ES-I3 (cell line): ENCODE measurements at regions not wholly inside any gene's neighbourhood (a gene's known extent, or its start where the extent isn't known, plus 50 kb on each side); places are given as distances from the start of the nearest gene placed in this dataset.
"Not testable (repeated sequence)": the region's sequence is repeated elsewhere in the genome, so short reads cannot be mapped to it uniquely, and the experiment has no call there.

Experiments used
- H3K36me3 ChIP-seq: 2 replicates; pipeline ENCODE4 v1.6.1; 2013; ENCODE audit warnings: mild to moderate bottlenecking, low read length, control low read depth, moderate library complexity; ENCODE audit not compliant: insufficient read depth
- H3K4me1 ChIP-seq: 2 replicates; pipeline ENCODE4 v1.6.1; 2013; ENCODE audit warnings: mild to moderate bottlenecking, control low read depth, low read length; ENCODE audit not compliant: insufficient read depth
- H3K9ac ChIP-seq: 2 replicates; pipeline ENCODE4 v1.6.1; 2013; ENCODE audit warnings: low read depth, mild to moderate bottlenecking, low read length, moderate library complexity
- H3K9me3 ChIP-seq: 2 replicates; pipeline ENCODE4 v1.6.1; 2013; ENCODE audit warnings: mild to moderate bottlenecking, low read length, moderate library complexity; ENCODE audit not compliant: control insufficient read depth, insufficient read depth

- H3K36me3 ChIP-seq = no peaks in the 10 kb centered on the region
- H3K9me3 ChIP-seq = no peaks in the 10 kb centered on the region
- no peak overlapping the region for H3K9ac ChIP-seq
- H3K4me1 ChIP-seq = no peaks in the 10 kb centered on the region
Measured at GRCh38 chr5:67966712-67967111, 248.8 kb upstream of the PIK3R1 start.

DNA sequence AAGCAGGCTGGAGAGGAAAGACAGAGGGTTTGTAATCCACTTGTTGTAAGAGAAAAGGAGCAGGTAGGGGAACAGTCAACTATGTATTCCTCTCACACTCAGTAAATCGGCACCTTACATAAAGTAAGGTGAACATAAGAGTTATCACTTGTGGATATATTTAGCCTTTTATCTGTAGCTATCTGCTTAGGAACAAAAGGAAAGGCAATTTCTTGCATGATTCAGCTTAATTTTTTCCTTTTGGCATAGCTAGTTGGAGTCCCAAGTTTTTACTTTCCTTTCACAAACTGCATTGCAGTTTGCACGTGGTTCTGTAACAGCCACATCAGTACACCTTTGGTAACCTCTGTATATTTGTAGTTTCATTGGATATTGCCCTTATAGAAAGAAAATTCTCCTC is 250.9 kb upstream of the PIK3R1 start:
- no peaks in the 10 kb centered on the region for H3K36me3 ChIP-seq
- no peak overlapping the region for H3K9ac ChIP-seq
- no peaks in the 10 kb centered on the region for H3K9me3 ChIP-seq
- H3K4me1 ChIP-seq = no peaks in the 10 kb centered on the region

DNA sequence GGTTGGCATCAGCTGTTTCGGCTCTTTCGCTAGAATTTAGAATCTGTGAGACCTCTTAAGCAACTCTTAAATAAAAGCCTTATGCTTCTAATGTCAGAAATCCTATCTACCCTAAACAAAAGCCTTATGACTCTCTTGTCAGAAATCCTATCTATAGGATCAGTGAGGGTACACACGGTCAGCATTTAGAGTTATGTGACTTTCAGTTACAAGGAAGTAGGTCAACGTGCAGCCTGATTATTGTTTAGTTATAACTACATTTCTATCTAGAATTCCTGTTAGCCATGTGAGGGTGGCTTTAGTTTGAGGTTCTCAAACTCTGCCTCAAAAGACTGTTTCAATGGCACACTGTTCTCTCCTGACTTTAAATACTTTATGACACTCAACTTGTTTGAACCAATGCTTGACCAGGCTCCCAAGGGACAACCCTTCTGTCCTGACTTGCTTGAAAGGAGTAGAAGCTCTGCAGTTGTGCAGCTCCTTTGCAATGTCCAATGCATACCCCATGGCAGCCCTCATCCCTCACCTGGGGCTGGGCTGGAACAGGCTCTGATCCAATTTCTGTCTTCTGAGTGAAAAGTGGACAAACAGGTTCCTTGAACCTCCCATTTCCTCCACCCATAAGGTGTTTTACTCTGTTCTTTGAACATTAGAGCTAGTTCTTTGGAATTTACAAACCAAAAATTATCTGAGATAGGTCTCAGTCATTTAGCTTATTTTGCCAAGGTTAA is 251.6 kb upstream of the PIK3R1 start:
- Histone ChIP-seq H3K9me3 (no peaks in the 10 kb centered on the region), H3K9ac (no peak overlapping the region), H3K36me3 (no peaks in the 10 kb centered on the region), H3K4me1 (no peaks in the 10 kb centered on the region)

DNA sequence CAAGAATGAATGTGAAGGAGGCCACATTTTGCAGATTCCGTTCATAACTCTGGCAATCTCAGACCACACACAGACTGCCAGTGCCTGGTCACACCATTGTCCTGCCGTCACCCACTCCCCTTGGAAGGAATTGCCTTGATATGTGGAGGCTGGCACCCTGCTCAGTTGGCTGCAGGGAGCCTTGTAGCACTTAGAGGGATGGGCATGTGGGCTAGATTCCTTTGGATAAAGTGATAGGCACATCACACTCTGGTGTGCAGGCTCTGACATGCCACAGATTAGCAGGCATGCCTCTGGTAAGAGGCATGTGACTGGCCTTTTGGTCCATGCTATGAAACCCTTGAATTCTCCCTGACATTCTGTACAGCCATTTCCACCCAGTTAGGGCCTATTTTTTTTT is 254.6 kb upstream of the PIK3R1 start:
- H3K9ac ChIP-seq = no peak overlapping the region
- H3K9me3 ChIP-seq = no peaks in the 10 kb centered on the region
- H3K4me1 ChIP-seq = 0 out of 2 replicates have a peak, but pooled peaks cover 11% of the 10 kb centered on the region
- no peaks in the 10 kb centered on the region for H3K36me3 ChIP-seq

GRCh38 chr5:67957374-67957773 is 258.2 kb upstream of the PIK3R1 start:
- Histone ChIP-seq H3K9ac (no peak overlapping the region), H3K36me3 (no peaks in the 10 kb centered on the region), H3K4me1 (0 out of 2 replicates have a peak, but pooled peaks cover 11% of the 10 kb centered on the region), H3K9me3 (no peaks in the 10 kb centered on the region)

GRCh38 chr5:67954351-67954750 is 261.2 kb upstream of the PIK3R1 start:
- no peaks in the 10 kb centered on the region for H3K36me3 ChIP-seq
- no peaks in the 10 kb centered on the region for H3K9me3 ChIP-seq
- no peak overlapping the region for H3K9ac ChIP-seq
- 0 out of 2 replicates have a peak, but pooled peaks cover 11% of the 10 kb centered on the region for H3K4me1 ChIP-seq

DNA sequence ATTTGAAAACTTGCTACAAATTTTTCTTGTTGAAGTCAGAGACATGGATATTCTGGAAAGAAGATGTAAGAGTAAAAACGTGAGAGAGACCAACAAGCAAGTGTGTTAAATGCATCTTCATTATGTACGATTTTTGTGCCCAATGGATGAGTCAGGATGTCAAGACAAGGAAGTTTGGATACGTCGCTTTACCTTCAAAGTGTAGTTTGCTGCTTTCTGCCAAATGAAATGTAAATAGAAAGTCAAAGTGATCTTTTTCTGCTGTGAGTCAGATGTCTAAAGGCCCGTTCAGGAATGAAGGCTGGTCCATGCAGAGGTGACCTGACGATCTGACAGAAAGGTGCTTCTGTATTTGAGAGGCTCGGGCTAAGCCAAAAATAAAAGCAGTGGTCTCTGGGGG is 273.1 kb upstream of the PIK3R1 start:
- Histone ChIP-seq H3K9ac (no peak overlapping the region), H3K4me1 (no peaks in the 10 kb centered on the region), H3K9me3 (no peaks in the 10 kb centered on the region; the same call in 1 of the 2 replicates), H3K36me3 (no peaks in the 10 kb centered on the region)

DNA sequence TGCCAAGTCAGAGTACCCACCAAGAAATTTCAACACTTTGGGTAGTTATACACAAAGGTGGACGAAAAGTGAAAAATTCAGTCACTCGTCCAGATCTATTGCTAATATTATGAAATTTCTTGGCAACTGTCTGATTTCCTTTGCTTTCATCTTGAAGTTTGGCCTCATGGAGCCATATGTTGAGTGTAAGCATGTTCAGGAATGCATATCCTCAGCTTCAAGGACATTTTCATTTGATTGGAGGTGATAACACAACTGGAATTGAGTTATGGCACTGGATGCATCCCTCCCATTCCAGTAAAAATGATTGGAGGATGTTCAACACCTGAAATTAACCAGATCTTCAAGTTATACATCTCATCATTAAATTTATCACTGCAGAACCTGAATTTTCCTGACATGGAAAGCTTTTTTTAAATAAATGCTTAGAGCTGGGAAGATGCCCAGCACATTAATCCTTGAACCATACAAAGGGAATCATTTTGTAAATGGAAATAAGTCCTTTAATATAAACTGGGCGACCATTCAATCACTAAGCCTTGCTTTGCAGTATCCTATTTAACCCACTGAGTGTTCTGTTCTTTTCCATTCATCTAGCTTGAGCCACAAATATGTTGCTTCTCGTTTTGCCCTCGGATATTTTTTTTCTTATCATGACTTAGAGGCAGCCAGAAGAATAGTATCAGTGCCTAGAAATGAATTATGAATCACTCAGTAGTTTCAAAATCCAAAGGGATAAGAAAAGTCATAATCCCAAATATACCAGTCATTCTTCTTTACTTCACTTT is 273.7 kb upstream of the PIK3R1 start:
- H3K36me3 ChIP-seq = no peaks in the 10 kb centered on the region
- H3K9me3 ChIP-seq = no peaks in the 10 kb centered on the region; the same call in 1 of the 2 replicates
- no peaks in the 10 kb centered on the region for H3K4me1 ChIP-seq
- no peak overlapping the region for H3K9ac ChIP-seq

- no peak overlapping the region for H3K9ac ChIP-seq
- no peaks in the 10 kb centered on the region for H3K9me3 ChIP-seq
- no peaks in the 10 kb centered on the region for H3K36me3 ChIP-seq
- no peaks in the 10 kb centered on the region for H3K4me1 ChIP-seq
Measured at GRCh38 chr5:67935908-67936566, 279.5 kb upstream of the PIK3R1 start.

DNA sequence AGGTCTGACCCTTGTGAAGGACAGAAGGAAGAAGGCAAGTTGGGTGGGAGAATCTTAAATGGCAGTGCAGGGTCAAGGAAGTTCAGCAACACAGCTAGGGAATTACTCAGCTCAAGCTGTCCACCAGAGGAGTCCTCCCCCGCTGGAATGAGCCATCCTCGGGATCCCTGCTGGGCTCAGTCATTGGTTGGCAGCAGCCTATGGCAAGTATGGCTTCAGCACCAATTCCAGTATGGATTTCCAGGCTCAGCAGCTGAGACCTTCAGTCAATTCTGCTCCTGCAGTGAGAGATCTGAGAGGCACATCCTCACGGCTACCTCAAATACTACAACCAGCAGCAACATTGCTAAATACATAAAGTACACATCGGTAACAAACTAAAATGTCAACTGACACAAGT is 280.6 kb upstream of the PIK3R1 start:
- no peaks in the 10 kb centered on the region for H3K4me1 ChIP-seq
- no peaks in the 10 kb centered on the region for H3K36me3 ChIP-seq
- no peak overlapping the region for H3K9ac ChIP-seq
- H3K9me3 ChIP-seq = no peaks in the 10 kb centered on the region

- H3K9ac ChIP-seq = no peak overlapping the region
- no peaks in the 10 kb centered on the region for H3K9me3 ChIP-seq
- no peaks in the 10 kb centered on the region for H3K4me1 ChIP-seq
- H3K36me3 ChIP-seq = no peaks in the 10 kb centered on the region
Measured at GRCh38 chr5:67925511-67925910, 290.0 kb upstream of the PIK3R1 start.

DNA sequence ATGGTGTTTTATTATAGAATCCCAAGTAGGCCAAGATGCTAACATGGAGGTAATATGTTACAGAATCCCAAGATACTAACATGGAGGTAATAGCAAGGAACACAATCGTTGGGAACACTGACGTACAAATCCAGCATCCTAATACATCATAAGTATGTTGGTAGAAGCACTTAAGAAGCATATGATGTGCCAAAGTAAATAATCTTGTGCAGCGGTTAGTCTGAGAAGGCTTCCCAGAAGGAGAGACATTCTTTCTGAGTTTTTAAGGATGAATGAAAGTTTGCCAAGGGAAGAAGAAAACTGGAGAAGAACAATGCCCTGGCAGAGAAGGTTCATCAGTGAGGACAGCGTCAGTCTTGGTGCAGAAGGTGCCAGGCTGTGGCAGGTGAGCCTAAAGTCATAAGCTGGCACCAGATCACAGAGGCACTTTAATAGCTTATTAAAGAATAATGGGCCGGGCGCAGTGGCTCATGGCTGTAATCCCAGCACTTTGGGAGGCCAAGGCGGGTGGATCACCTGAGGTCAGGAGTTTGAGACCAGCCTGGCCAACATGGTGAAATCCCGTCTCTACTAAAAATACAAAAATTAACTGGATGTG is 294.5 kb upstream of the PIK3R1 start:
- H3K36me3 ChIP-seq = no peaks in the 10 kb centered on the region
- no peak overlapping the region for H3K9ac ChIP-seq
- H3K9me3 ChIP-seq = no peaks in the 10 kb centered on the region
- no peaks in the 10 kb centered on the region for H3K4me1 ChIP-seq

DNA sequence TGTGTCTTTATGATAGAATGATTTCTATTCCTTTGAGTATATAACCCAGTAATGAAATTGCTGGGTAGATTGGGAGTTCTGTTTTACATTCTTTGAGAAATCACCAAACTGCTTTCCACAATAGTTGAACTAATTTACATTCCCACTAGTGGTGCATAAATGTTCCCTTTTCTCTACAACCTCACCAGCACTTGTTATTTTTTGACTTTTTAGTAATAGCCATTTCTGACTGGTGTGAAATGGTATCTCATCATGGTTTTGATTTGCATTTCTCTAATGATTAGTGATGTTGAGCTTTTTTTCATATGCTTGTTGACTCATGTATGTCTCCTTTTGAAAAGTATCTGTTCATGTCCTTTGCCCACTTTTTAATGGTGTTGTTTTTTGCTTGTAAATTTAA is 296.0 kb upstream of the PIK3R1 start:
- H3K36me3 ChIP-seq, H3K9ac ChIP-seq, H3K9me3 ChIP-seq, H3K4me1 ChIP-seq: not testable (repeated sequence)

DNA sequence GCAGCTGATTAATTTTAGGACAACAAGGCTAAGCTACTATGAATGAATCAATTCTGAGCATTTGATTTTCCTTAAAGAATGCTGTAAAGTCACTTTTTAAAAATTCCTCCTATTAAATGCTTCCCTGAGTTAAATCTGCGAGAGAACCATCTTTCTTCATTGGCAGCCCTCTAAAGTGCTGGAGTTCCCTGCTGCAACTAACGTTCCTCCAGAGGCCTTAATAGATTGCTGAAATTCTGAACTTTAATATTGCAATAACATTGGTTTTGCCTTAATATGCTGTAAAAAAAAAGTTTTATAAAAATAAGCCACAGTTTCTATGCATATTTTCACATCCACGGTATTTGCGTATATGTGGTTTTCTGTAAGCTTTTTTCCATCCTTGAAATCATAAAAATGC is 298.0 kb upstream of the PIK3R1 start:
- Histone ChIP-seq H3K4me1 (no peaks in the 10 kb centered on the region), H3K9ac (no peak overlapping the region), H3K9me3 (no peaks in the 10 kb centered on the region), H3K36me3 (no peaks in the 10 kb centered on the region)
